Epithelial cell of proximal tubule (primary cell): ENCODE measurements at regions not wholly inside any gene's neighbourhood (a gene's known extent, or its start where the extent isn't known, plus 50 kb on each side); places are given as distances from the start of the nearest gene placed in this dataset.

Source experiments
- DNase-seq: peaks from one replicate; pipeline ENCODE4 v3.0.0-alpha.2; 2011; ENCODE audit warnings: low read depth
- H3K4me3 ChIP-seq: 2 replicates; pipeline ENCODE4 v1.5.1; 2011; ENCODE audit warnings: low read depth, mild to moderate bottlenecking, low read length
- TF ChIP-seq, protein P1 (sequence below): conservative IDR thresholded peaks from 2 replicates; pipeline ENCODE4 v1.5.1; 2012; ENCODE audit warnings: low read depth, mild to moderate bottlenecking, low read length

DNA sequence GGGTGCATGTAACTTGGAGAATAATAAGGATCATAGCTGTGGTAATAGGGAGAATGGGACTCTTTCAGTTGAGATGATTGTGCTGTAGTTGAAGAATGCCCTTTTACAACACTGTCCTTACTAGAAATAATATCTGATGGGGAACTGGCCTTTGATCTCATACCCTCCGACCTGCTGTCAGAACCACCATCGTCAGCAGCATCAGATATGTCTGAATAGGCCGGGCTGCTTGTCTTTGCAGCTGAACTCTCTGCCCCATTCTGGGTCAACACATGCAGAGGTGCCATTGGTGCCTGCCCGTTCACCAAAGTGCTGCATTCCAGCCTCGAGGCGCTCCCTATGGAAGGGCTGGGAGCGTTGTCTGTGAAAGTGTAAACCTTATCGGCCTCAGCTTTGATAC lies 99.1 kb downstream of the ZNF608 start:
- TF ChIP-seq, protein P1, sequence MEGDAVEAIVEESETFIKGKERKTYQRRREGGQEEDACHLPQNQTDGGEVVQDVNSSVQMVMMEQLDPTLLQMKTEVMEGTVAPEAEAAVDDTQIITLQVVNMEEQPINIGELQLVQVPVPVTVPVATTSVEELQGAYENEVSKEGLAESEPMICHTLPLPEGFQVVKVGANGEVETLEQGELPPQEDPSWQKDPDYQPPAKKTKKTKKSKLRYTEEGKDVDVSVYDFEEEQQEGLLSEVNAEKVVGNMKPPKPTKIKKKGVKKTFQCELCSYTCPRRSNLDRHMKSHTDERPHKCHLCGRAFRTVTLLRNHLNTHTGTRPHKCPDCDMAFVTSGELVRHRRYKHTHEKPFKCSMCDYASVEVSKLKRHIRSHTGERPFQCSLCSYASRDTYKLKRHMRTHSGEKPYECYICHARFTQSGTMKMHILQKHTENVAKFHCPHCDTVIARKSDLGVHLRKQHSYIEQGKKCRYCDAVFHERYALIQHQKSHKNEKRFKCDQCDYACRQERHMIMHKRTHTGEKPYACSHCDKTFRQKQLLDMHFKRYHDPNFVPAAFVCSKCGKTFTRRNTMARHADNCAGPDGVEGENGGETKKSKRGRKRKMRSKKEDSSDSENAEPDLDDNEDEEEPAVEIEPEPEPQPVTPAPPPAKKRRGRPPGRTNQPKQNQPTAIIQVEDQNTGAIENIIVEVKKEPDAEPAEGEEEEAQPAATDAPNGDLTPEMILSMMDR = no peak
- DNase-seq = no peak
- no peak overlapping the region for H3K4me3 ChIP-seq

DNA sequence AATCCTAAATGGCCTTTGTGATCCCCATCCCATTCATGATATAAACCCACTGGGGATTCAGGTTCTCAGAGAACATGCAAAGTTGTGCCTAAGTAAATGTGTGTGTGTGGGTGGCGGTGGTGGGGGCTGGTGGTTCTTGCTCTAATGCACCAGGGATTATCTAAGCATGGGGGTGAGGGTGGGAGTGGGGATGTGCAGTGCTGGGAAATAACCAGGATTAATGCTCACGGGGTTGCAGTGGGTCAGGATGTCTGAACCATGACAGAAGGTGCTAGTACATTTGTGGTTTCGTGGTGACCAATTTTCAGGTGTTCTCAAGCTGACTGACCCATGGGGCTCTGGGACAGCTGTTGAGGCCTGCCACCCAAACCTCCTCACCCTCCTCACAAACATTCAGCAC lies 101.0 kb downstream of the ZNF608 start:
- TF ChIP-seq, protein P1 = no peak
- no peak for DNase-seq
- H3K4me3 ChIP-seq = no peak overlapping the region

DNA sequence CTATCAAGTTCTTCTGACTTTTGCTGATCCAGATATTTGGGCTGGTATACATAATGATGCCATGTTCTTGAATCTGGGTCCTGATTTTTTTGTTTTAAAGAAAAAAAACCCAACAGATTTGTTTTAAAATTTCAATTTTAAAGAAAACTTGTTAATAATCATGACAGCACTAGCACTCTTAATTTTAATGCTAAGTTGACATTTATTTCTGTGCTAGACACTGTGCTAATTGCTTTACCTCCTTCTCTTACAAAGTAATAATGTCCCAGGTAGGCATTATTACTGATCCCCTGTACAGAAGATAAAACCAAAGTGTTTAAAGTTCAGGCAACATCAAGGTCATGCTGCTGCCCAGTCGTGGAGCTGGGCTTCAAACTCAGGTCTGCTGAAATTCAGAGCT lies 101.9 kb downstream of the ZNF608 start:
- H3K4me3 ChIP-seq = no peak overlapping the region
- DNase-seq = no peak
- TF ChIP-seq, protein P1 = no peak

DNA sequence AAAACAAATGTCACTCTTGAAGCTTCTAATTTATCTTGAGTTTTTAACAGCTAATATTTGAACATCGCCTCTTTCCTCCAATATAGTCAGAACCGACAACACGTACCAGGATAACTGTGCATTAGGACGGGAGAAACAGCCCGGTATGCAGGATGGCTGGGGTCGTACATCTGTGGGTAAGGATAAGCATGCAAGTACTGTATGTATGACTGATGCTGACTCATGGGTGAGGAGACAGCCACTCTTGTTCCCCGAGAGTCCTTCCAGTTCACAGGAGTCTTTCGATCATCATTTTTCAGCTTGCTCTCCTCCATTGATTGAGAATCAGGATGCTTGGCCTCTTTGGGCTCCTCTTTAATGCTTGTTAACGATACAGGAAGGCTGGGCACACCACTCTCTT lies 102.3 kb downstream of the ZNF608 start:
- no peak overlapping the region for H3K4me3 ChIP-seq
- TF ChIP-seq, protein P1 = no peak
- no peak for DNase-seq

DNA sequence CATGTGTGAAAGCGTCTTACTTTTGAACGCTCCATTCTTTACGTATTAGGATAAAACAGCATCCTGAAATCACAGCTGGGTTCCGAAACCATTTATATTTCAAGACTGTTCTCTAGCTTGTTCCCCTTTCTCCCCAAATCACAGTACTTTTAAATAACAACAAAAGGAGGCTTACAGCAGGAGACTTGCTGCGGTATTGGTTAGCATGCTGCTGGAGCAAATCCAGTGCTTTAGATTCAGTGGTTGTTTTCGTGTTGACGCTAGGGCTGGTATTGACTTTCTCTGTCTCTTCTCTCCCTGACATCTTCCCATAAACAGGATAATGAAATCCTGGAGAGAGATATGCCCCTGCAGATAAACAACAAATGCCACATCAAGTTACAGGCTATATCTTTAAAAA lies 103.1 kb downstream of the ZNF608 start:
- H3K4me3 ChIP-seq = no peak overlapping the region
- TF ChIP-seq, protein P1 = no peak
- no peak for DNase-seq

DNA sequence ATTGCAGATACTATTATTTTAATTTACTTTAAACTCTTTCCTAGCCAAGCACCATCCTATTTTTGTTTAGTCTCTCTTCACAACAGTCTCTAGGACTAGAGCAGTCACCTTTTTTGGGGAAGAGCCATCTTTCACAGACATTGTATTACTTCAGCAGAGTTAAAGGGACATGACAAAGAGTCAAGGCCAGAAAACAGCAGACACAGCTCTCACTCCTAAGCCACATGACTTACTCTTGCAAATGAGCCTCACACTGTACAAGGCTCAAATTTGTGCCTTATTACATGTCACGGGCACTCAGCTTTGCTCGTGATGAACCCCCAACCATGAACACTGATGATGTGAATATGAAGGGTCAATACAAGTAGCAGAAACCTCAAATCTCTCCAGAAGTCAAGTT lies 104.3 kb downstream of the ZNF608 start:
- TF ChIP-seq, protein P1 = no peak

DNA sequence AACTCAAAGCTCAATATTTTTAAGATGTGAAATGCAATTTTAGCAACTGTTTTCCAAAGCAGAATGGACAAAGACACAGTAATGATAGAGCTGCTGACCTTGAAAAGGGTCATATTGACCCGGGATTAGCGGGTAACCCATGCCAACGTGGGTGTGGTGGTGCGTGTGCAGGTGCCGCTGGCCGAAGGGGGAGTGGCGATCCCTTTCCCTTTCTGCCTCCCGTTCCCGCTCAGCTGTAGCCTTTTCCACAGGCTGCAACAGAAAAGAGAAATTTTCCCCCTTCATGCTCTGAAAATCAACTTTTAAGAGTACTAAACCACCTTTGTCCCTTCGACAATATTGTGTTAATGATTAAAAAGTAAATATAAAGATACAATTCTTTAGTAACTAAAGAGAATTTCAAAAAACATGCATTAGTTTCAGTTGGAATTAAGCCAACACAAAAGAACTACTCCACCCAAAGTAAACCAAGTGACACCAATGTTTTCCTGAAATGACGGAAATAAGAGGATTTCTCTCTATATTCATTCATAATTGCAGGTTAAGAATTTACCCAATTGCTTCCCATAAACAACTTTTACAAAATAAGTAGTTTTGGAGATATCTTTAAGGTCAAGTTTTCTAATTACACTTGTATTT lies 105.2 kb downstream of the ZNF608 start:
- TF ChIP-seq, protein P1 = no peak
- DNase-seq = no peak

More for the DNA sequence above, 104.3 kb downstream of the ZNF608 start:
- no peak overlapping the region for H3K4me3 ChIP-seq
- no peak for DNase-seq

More for the DNA sequence above, 105.2 kb downstream of the ZNF608 start:
- H3K4me3 ChIP-seq = no peak overlapping the region
